Non-pigmented ciliary epithelial cell (primary cell): ENCODE measurements at regions not wholly inside any gene's neighbourhood (a gene's known extent, or its start where the extent isn't known, plus 50 kb on each side); places are given as distances from the start of the nearest gene placed in this dataset.

ENCODE experiments used
- DNase-seq: peaks from one replicate; pipeline ENCODE4 v3.0.0-alpha.2; 2010; ENCODE audit warnings: low read depth

DNA sequence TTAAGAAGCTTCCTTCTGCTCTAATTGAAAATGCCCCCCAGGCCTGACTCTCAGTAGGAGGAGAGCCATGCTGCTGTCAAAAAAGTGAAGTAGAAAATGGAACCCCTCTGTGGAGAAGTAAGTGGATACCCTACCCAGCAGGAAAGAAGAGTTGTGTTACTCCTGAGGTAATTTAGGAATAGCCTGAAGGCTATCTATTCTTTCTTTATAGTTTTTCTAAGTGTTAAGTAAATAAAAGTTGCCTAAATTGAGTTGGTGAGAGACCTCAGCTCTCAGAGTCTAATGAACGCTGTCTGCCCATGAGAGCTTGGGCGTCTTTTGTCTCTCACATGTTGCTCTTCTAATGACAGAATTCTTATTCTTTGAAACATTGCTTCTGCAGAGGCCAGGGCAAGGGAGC, 116.2 kb downstream of the NSUN3 start:
- DNase-seq: no peak

GRCh38 chr3:94183551-94183950, 120.7 kb downstream of the NSUN3 start:
- no peak for DNase-seq

- DNase-seq: no peak
These were observed 121.9 kb downstream of the NSUN3 start for GRCh38 chr3:94184781-94185180.

DNA sequence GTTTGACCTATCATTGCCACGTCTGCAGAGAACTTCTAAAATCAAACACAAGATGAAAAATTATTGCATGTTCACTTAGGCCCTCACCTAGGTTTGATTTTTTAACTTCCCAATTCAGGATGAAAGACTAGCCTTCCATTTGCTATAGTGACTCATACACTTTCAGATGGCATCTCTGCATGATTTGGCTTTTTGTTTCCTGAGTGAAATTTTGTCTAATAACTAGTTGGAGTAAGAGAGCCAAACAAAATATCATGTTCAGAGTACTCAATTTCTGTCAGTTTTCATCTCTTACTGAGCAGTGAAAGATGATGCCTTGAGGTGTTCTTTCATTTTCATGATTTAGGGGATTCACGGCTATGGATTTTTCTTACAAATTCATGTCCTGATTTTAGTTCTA, 122.9 kb downstream of the NSUN3 start:
- no peak for DNase-seq

DNA sequence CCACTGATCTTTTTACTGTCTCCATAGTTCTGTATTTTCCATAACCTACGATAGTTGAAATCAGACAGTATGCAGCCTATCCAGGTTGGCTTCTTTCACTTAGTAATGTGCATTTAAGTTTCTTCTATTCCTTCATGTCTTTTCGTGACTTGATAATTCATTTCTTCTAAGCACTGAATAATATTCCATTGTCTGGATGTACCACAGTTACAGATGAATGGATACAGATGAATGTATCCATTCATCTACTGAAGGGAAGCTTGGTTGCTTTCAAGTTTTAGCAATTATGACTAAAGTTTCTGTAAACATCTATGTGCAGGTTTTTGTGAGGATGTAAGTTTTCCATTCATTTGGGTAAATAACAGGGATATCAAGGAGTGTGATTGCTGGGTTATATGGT, 124.8 kb downstream of the NSUN3 start:
- DNase-seq: no peak

- no peak for DNase-seq
These were observed 132.5 kb downstream of the NSUN3 start for GRCh38 chr3:94195381-94195780.

GRCh38 chr3:94206291-94206690, 143.4 kb downstream of the NSUN3 start:
- DNase-seq: no peak

- no peak for DNase-seq
These were observed 147.4 kb downstream of the NSUN3 start for GRCh38 chr3:94210256-94210655.

- DNase-seq: no peak
These were observed 154.5 kb downstream of the NSUN3 start for GRCh38 chr3:94217406-94217805.

DNA sequence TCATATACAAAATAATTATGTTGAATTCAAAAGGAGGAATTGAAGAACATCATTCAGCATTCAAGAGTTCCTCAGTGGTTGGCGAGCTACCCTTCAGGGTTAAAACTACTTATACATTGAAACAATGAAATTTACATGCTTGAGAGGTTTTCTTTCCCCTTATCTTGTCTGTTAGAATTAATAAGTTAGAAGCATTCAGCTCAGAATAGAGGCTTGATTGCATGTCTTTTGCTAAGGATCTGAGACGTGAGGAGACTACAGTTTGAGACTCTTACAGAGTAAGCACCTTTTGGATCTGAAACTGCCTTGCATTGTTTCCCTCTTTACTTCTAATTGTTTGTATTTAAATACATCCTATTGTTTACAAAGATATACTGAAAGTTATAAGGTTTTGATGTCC, 157.6 kb downstream of the NSUN3 start:
- no peak for DNase-seq

- no peak for DNase-seq
These were observed 159.0 kb downstream of the NSUN3 start for GRCh38 chr3:94221829-94222228.

DNA sequence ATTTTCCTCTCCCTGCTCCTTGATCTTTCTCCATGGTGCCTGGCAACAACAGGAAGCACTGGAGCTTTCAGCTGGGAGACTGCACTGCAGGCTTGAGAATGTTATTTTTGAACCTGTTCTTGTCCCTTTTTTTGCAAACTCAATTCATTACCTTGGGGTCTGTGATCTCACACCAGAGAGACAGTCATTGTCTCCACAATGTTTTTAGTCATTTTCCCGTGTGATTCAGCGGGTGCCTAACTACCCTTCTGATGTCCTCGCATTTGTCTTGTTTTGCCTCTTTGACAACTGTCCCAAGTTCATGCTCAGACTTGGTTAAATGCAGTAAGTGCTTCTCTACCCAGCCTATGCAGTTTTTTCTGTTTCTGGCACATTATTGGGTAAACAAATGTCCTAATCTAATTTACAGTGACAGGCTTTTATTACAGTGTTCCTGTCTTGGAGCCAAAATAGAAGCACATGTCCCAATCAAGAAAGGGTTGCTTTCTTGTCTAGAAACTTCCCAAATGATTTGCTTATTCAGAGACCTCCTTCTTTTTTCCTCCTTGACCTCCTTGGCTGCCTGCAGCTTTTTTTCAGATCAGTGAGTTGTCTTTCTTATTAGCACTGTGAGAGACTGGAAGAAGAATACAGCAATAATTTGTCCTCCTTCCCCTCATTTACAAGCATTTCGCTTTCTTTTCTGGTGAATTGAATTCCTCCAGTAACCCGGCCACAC, 162.4 kb downstream of the NSUN3 start:
- no peak for DNase-seq

- DNase-seq: peak; percentile 75
These were observed 163.2 kb downstream of the NSUN3 start for GRCh38 chr3:94226078-94226477.

GRCh38 chr3:94232921-94233320, 170.1 kb downstream of the NSUN3 start:
- DNase-seq: no peak

- DNase-seq: no peak
These were observed 171.4 kb downstream of the NSUN3 start for GRCh38 chr3:94234177-94234788.

- DNase-seq: no peak
These were observed 179.1 kb downstream of the NSUN3 start for GRCh38 chr3:94241986-94242385.

DNA sequence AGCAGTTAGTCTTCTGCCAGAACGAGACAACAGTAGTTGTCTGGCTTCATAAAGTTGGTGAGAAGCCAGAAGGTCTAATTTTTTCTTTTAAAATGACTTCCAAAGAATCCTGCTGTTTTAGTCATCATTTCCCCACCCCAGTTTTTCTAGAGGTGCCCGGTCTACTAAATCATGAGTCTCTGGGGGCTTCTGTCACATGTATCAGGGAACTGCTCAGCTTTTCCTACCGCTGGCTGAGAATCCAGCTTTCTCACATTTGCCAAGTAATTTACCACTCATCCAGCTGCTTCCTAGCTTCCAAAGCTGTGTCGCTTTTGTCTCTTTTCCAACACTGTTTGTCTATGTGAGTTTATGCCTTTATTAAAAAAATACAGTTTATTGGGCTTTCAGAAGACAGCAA, 183.3 kb downstream of the NSUN3 start:
- no peak for DNase-seq

DNA sequence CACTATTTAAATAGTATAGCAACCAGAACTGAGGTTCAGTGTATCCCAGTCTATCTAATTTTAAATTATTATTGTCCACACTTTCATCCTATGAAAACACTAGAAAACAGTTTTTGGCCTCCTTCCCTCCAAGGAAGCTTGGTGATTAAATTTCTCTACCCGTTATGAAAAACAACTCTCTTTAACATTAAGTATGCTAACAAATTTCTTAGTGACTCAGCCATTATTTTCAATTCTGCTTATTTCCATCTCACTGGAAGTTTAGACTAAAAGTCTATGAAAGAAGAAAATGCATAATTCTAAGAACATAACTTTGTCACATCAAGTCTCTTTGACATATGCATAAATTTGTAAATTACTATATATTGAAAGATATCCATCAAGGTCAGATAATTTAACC, 185.2 kb downstream of the NSUN3 start:
- DNase-seq: no peak

GRCh38 chr3:94249491-94250079, 186.7 kb downstream of the NSUN3 start:
- no peak for DNase-seq

GRCh38 chr3:94251566-94251965, 188.7 kb downstream of the NSUN3 start:
- DNase-seq: no peak

GRCh38 chr3:94252316-94252715, 189.5 kb downstream of the NSUN3 start:
- no peak for DNase-seq

- no peak for DNase-seq
These were observed 194.3 kb downstream of the NSUN3 start for GRCh38 chr3:94256888-94257813.

DNA sequence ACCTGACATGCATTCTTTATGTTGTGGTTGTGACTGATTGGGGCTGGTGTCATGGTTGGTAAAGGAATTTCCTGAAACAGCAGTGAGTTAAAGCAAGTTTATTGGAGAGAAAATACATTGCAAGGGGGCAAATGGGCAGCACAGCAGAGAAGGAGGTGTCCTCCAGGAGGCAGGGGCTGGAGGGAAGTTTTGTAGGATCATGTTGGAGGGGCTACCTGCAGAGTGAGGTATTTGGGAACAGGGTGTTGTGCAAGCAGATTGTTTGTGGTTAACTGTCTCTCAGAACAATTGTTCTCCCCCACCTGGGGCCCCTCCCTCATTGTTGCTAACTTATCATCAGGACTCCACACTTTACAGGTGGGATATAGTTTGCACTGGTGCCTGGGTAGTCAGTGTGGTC, 196.0 kb downstream of the NSUN3 start:
- DNase-seq: no peak
